ENCODE measurements at regions not wholly inside any gene's neighbourhood (a gene's known extent, or its start where the extent isn't known, plus 50 kb on each side); places are given as distances from the start of the nearest gene placed in this dataset.

GRCh38 chr3:76198086-76198485 lies 412.7 kb upstream of the ZNF717 start:
- Histone ChIP-seq H3K18ac (ENCODE audit: extremely low read depth, low read length) (peak overlapping the region; percentile 79), H4K20me1 (replicated peaks in 1 of 2; ENCODE audit: control insufficient read depth in 1 of 2, insufficient read depth in 2 of 2, low read length in 2 of 2) (no peaks in the 10 kb centered on the region), H3K4me3 (ENCODE audit: extremely low read depth in 1 of 4, insufficient read depth in 2 of 4, low read depth in 3 of 4, low read length in 4 of 4) (no peak overlapping the region), H3K4me1 (replicated peaks in 1 of 4; ENCODE audit: control insufficient read depth in 3 of 4, insufficient read depth in 4 of 4, low read length in 3 of 4) (peaks cover 0 to 2% (median 1%) of the 10 kb centered on the region in 4 experiments; a peak in 2 of 7 replicates), H2BK120ac (replicated peaks; ENCODE audit: low read depth, low read length) (no peak overlapping the region), H3K23ac (ENCODE audit: insufficient read length) (no peak overlapping the region), H2BK5ac (ENCODE audit: low read depth, low read length) (peak overlapping the region; percentile 45; the same call in 1 of the 2 replicates), H2BK20ac (ENCODE audit: low read length) (no peak overlapping the region), H2BK12ac (ENCODE audit: low read depth, low read length) (no peak overlapping the region), H3K79me1 (ENCODE audit: low read depth, low read length) (no peaks in the 10 kb centered on the region), H3K14ac (ENCODE audit: insufficient read length) (no peak overlapping the region), H4K8ac (ENCODE audit: extremely low read depth, insufficient read depth, low read length) (no peak overlapping the region), H3K4ac (replicated peaks; ENCODE audit: insufficient read length, low read depth, low read length) (no peak overlapping the region), H3K27me3 (replicated peaks in 1 of 4; ENCODE audit: control insufficient read depth in 3 of 4, extremely low read depth in 1 of 4, insufficient read depth in 3 of 4, low read length in 3 of 4) (no peaks in the 10 kb centered on the region), H2AK5ac (ENCODE audit: low read depth, low read length) (no peak overlapping the region; the same call in 1 of the 2 replicates), H4K5ac (ENCODE audit: insufficient read length, low read depth, low read length) (no peak overlapping the region), H3K23me2 (ENCODE audit: low read depth, low read length) (no peaks in the 10 kb centered on the region), H3K79me2 (ENCODE audit: control insufficient read depth in 1 of 2, insufficient read depth in 2 of 2, low read length in 2 of 2) (no peaks in the 10 kb centered on the region), H2AFZ (ENCODE audit: low read length) (no peak overlapping the region), H3K36me3 (ENCODE audit: control insufficient read depth in 2 of 4, insufficient read depth in 4 of 4, low read length in 3 of 4) (no peaks in the 10 kb centered on the region; a peak in 1 of 8 replicates), H4K91ac (replicated peaks; ENCODE audit: insufficient read length, low read length) (no peak overlapping the region), H2BK15ac (ENCODE audit: low read length) (no peak overlapping the region), H3K9me3 (ENCODE audit: insufficient read depth in 2 of 2, low read depth in 1 of 2, low read length in 1 of 2) (peaks cover 5% of the 10 kb centered on the region in 2 experiments; a peak in 1 of 4 replicates), H3K4me2 (ENCODE audit: insufficient read depth in 1 of 2, low read depth in 2 of 2, low read length in 2 of 2) (no peak overlapping the region; a peak in 1 of 4 replicates), H3K9ac (replicated peaks in 1 of 4; ENCODE audit: extremely low read depth in 1 of 4, low read depth in 3 of 4, low read length in 3 of 4) (no peak overlapping the region), H3K27ac (ENCODE audit: low read depth, low read length) (no peak overlapping the region), H3K56ac (replicated peaks; ENCODE audit: insufficient read length, low read depth, low read length) (no peak overlapping the region)
- TF ChIP-seq, protein P1, sequence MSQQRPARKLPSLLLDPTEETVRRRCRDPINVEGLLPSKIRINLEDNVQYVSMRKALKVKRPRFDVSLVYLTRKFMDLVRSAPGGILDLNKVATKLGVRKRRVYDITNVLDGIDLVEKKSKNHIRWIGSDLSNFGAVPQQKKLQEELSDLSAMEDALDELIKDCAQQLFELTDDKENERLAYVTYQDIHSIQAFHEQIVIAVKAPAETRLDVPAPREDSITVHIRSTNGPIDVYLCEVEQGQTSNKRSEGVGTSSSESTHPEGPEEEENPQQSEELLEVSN (IDR thresholded peaks at IDR 0.05), result peak; percentile 48; the same call in 1 of the 2 replicates
- TF ChIP-seq BRCA1 (IDR thresholded peaks at IDR 0.05; ENCODE audit: low read depth, low read length) (no peak), JUN (IDR thresholded peaks at IDR 0.05; ENCODE audit: low read depth, low read length) (no peak), SIRT6 (IDR thresholded peaks at IDR 0.05; ENCODE audit: low read length) (no peak), KDM4A (IDR thresholded peaks at IDR 0.05; ENCODE audit: low read depth, low read length, severe bottlenecking) (no peak), TEAD4 (IDR thresholded peaks at IDR 0.05; ENCODE audit: low read depth, low read length) (peak; percentile 87), POLR2AphosphoS5 (IDR thresholded peaks at IDR 0.05; ENCODE audit: low read depth, low read length) (no peak), SIX5 (IDR thresholded peaks at IDR 0.05; ENCODE audit: low read depth, low read length) (no peak), CBX5 (IDR thresholded peaks at IDR 0.05; ENCODE audit: low read depth, low read length) (no peak)
- WGBS, 2 experiments (ENCODE audit: extremely low coverage in 1 of 2, insufficient coverage in 1 of 2, insufficient read length in 1 of 2, insufficient replicate concordance in 2 of 2, low coverage in 1 of 2, low lambda C conversion rate in 2 of 2, missing lambda C conversion rate in 1 of 2), result 83% methylated on average over 1 of the region's 1 CpG; no CpG with 5 or more reads in 1 of the 2 experiments
- ChIA-PET CTCF (ENCODE audit: partially characterized antibody) (interaction anchor here (0.6 to 1.4 kb wide), 2 partner anchors 153 to 676 kb away, joined by 3 to 7 read pairs; no protein-coding TSS in a partner anchor), POLR2A (ENCODE audit: partially characterized antibody) (no interaction called here)
- FAIRE-seq (peak; percentile 93), DNase-seq (ENCODE audit: low read depth in 1 of 2, low spot score in 2 of 2) (peak in 1 of 2 experiments; percentile 19)

All from H1 (cell line).